ENCODE measurements at regions not wholly inside any gene's neighbourhood (a gene's known extent, or its start where the extent isn't known, plus 50 kb on each side); places are given as distances from the start of the nearest gene placed in this dataset.
A peak's percentile ranks its signal among the peaks of the same experiment; 100 is the strongest.

DNA sequence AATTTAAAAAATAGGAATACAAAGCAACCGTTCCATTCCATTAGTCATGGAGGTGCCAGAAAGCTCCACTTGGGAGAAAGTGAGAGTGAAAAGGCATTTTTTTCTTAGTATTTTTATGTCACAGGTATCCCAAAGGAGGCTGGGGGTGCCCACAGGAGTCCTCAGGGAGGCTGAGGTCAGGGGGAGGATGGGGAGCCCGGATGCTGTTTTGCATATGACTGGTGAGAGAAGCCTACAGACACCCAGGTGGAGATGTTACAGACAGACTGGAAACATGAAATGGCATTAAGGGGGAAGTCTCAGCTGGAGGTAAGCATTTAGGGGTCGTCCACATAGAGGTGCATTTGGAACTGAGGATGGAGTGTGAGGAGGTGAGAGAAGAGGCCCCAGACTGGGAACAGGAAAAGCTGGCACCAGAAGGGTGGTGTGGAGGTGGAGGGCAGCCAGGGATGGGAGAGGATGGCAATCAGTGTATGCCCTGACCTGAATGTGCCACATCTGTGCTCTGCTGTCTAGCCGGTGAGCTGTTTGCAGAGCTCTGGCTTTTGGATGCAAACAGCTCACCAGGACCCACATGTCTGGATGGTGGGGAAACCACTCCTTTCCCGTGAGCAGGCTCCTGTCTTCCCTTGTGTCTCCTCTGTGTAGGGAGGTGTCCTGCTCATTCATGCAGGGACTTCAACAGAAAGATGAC, 101.1 kb downstream of the RAMP3 start:
- TF ChIP-seq, protein P1, sequence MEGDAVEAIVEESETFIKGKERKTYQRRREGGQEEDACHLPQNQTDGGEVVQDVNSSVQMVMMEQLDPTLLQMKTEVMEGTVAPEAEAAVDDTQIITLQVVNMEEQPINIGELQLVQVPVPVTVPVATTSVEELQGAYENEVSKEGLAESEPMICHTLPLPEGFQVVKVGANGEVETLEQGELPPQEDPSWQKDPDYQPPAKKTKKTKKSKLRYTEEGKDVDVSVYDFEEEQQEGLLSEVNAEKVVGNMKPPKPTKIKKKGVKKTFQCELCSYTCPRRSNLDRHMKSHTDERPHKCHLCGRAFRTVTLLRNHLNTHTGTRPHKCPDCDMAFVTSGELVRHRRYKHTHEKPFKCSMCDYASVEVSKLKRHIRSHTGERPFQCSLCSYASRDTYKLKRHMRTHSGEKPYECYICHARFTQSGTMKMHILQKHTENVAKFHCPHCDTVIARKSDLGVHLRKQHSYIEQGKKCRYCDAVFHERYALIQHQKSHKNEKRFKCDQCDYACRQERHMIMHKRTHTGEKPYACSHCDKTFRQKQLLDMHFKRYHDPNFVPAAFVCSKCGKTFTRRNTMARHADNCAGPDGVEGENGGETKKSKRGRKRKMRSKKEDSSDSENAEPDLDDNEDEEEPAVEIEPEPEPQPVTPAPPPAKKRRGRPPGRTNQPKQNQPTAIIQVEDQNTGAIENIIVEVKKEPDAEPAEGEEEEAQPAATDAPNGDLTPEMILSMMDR (IDR thresholded peaks at IDR 0.05), result no peak
- H3K36me3 ChIP-seq, result no peaks in the 10 kb centered on the region
- H3K4me1 ChIP-seq, result no peaks in the 10 kb centered on the region
- H3K27ac ChIP-seq, result no peak overlapping the region
- ATAC-seq (no peak), DNase-seq (no peak), FAIRE-seq (no peak)
- no peaks in the 10 kb centered on the region for H3K27me3 ChIP-seq
- H3K4me3 ChIP-seq, result no peak overlapping the region
- no peaks in the 10 kb centered on the region for H3K9me3 ChIP-seq
- WGBS, 2 donors, result 42 to 44% methylated on average over 5 of the region's 5 CpGs
- intact Hi-C loops (cut with DNase I), result loop anchor here in 2 of 3 donors (5.0 to 10.0 kb wide), 2 partner anchors 96 to 104 kb away; partner anchors contain the start of gene RAMP3 (in 1 of the 2)

DNA sequence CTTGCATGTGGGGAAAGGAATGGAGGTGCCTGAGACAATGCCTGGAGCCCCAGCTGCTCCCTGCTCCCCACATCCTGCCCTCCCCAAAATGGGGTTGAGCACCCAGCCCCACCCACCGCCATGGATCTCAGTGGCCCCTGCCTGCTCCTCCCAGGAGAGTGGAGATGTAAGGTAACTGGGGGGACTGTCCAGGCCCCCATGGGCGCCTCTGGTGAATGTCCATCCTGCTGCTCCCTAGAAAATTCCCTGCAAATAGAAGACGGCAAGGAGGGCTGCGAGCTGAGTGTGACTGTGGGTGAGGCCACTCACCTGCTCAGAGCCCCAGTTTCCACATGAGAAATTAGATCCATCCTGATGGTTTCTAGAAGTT, 101.6 kb downstream of the RAMP3 start:
- Histone ChIP-seq H3K36me3 (no peaks in the 10 kb centered on the region), H3K4me3 (no peak overlapping the region), H3K27ac (no peak overlapping the region), H3K27me3 (no peaks in the 10 kb centered on the region), H3K4me1 (no peaks in the 10 kb centered on the region), H3K9me3 (no peaks in the 10 kb centered on the region)
- TF ChIP-seq, protein P1 (IDR thresholded peaks at IDR 0.05), result no peak
- WGBS, 2 donors, result 76 to 78% methylated on average over 4 of the region's 4 CpGs
- FAIRE-seq (no peak), ATAC-seq (no peak), DNase-seq (no peak)
- intact Hi-C loops (cut with DNase I), result loop anchor here in 2 of 3 donors (5.0 to 10.0 kb wide), 2 partner anchors 97 to 104 kb away; partner anchors contain the start of gene RAMP3 (in 1 of the 2)

DNA sequence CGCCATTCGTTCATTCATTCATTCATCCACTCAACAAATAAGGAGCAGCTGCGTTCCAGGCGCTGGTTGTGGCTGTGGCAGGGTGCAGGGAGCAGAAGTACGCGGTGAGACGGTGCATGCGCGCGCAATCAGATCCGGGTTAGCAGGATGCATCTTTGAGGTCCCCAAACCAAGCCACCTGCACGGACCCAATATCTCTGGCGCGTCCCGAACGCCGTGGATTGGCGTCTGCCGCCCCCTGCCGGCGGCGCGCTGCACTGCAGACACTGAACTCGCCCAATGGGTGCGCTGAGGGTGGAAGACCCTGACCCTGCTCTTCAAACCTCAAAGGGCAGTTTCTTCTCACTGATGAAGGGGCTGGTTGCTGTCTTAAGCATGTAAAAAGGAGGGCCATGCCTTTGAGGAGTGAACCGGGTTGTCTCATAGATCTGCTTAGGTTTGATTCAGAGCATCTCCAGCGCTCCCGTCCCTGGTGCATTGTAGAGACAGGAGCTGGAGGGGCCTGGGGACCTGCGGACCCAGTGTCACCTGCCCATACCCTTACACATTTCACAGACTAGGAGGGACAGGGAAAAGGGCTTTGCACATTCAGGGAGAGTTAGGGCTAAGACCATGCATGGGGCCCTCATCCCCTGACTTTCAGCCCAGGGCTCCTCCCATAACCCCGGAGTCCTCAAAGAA, 102.5 kb downstream of the RAMP3 start:
- TF ChIP-seq, protein P1 (IDR thresholded peaks at IDR 0.05), result peak; percentile 74 to 96 (median 86)
- Histone ChIP-seq H3K9me3 (no peaks in the 10 kb centered on the region), H3K4me1 (no peaks in the 10 kb centered on the region), H3K27ac (no peak overlapping the region), H3K4me3 (no peak overlapping the region), H3K36me3 (no peaks in the 10 kb centered on the region), H3K27me3 (no peaks in the 10 kb centered on the region)
- ATAC-seq, result peak in 3 of 4 donors; percentile 72 to 86 (median 82)
- peak in 3 of 6 donors; percentile 40 to 88 (median 50) for DNase-seq
- WGBS, 2 donors, result 20% methylated on average over 30 of the region's 30 CpGs
- no peak for FAIRE-seq
- intact Hi-C loops (cut with DNase I), result loop anchor here in 2 of 3 donors (5.0 to 10.0 kb wide), 3 partner anchors 98 to 108 kb away; partner anchors contain the start of gene RAMP3 (in 1 of the 2)

DNA sequence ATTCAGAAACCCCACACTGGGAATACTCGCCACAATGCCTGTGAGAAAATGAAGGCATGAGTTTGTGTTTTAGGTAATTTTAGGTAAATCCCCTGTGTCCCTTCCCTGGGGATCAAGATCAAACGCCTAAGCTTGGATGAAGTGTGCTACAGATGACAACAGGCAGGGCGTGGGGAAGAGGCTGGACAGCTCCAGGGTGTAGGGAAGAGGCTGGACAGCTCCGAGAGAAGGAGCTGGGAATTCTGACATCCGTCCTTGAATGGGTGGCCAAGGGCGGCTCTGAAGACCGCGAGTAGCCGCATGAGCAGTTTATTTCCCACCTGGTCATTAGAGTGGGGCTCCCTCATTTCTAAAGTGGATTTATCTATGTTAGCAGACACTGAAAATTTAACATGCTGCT, 109.7 kb downstream of the RAMP3 start:
- no peak for DNase-seq
- no peak for FAIRE-seq
- WGBS, 2 donors, result 24 to 28% methylated on average over 9 of the region's 9 CpGs

More for the DNA sequence above, 109.7 kb downstream of the RAMP3 start:
- TF ChIP-seq, protein P1 (IDR thresholded peaks at IDR 0.05), result no peak
- ATAC-seq, result no peak
- intact Hi-C loops (cut with DNase I), result no loop called here
- no peak overlapping the region for H3K27ac ChIP-seq
- no peaks in the 10 kb centered on the region for H3K27me3 ChIP-seq
- H3K9me3 ChIP-seq, result no peaks in the 10 kb centered on the region
- no peak overlapping the region for H3K4me3 ChIP-seq
- H3K4me1 ChIP-seq, result no peaks in the 10 kb centered on the region
- H3K36me3 ChIP-seq, result no peaks in the 10 kb centered on the region
